Effector memory CD4-positive, alpha-beta T cell (primary cell): ENCODE measurements at regions not wholly inside any gene's neighbourhood (a gene's known extent, or its start where the extent isn't known, plus 50 kb on each side); places are given as distances from the start of the nearest gene placed in this dataset.

Experiments
- DNase-seq, 3 donors: peaks; one replicate each; pipeline ENCODE4 v3.0.0-alpha.2; 2020
- H3K27ac ChIP-seq: 2 replicates; pipeline ENCODE4 v1.7.0; 2013; ENCODE audit warnings: mild to moderate bottlenecking, low read length, moderate library complexity; ENCODE audit not compliant: insufficient read depth, poor library complexity, severe bottlenecking
- H3K27me3 ChIP-seq: replicated peaks from 2 replicates; pipeline ENCODE4 v1.7.0; 2013; ENCODE audit warnings: mild to moderate bottlenecking, low read length; ENCODE audit not compliant: insufficient read depth, control insufficient read depth, poor library complexity, severe bottlenecking
- H3K36me3 ChIP-seq: 2 replicates; pipeline ENCODE4 v1.7.0; 2013; ENCODE audit warnings: mild to moderate bottlenecking, low read length, moderate library complexity; ENCODE audit not compliant: control insufficient read depth, insufficient read depth
- H3K4me1 ChIP-seq: 2 replicates; pipeline ENCODE4 v1.7.0; 2013; ENCODE audit warnings: low read length, mild to moderate bottlenecking; ENCODE audit not compliant: control insufficient read depth, insufficient read depth, poor library complexity, severe bottlenecking
- H3K4me3 ChIP-seq: 2 replicates; pipeline ENCODE4 v1.7.0; 2013; ENCODE audit warnings: low read length, low read depth, mild to moderate bottlenecking; ENCODE audit not compliant: insufficient read depth, poor library complexity, severe bottlenecking
- H3K9me3 ChIP-seq: 2 replicates; pipeline ENCODE4 v1.7.0; 2013; ENCODE audit warnings: mild to moderate bottlenecking, low read length, moderate library complexity; ENCODE audit not compliant: control insufficient read depth

GRCh38 chr4:81757691-81758090 is 286.0 kb upstream of the RASGEF1B start:
- H3K27ac ChIP-seq: no peak overlapping the region
- no peaks in the 10 kb centered on the region for H3K9me3 ChIP-seq
- H3K36me3 ChIP-seq: no peaks in the 10 kb centered on the region
- no peaks in the 10 kb centered on the region for H3K27me3 ChIP-seq
- H3K4me3 ChIP-seq: no peak overlapping the region
- no peak for DNase-seq
- H3K4me1 ChIP-seq: no peaks in the 10 kb centered on the region

- Histone ChIP-seq H3K27me3 (no peaks in the 10 kb centered on the region), H3K27ac (no peak overlapping the region), H3K4me3 (no peak overlapping the region), H3K36me3 (no peaks in the 10 kb centered on the region), H3K9me3 (no peaks in the 10 kb centered on the region), H3K4me1 (no peaks in the 10 kb centered on the region)
- DNase-seq: no peak
Measured at GRCh38 chr4:81756973-81757372, 285.3 kb upstream of the RASGEF1B start.

GRCh38 chr4:81756042-81756441 is 284.3 kb upstream of the RASGEF1B start:
- no peak overlapping the region for H3K4me3 ChIP-seq
- no peaks in the 10 kb centered on the region for H3K4me1 ChIP-seq
- no peak overlapping the region for H3K27ac ChIP-seq
- no peaks in the 10 kb centered on the region for H3K36me3 ChIP-seq
- no peak for DNase-seq
- H3K9me3 ChIP-seq: no peaks in the 10 kb centered on the region
- no peaks in the 10 kb centered on the region for H3K27me3 ChIP-seq

GRCh38 chr4:81754169-81754568 is 282.5 kb upstream of the RASGEF1B start:
- Histone ChIP-seq H3K4me1 (no peaks in the 10 kb centered on the region), H3K27ac (no peak overlapping the region), H3K4me3 (no peak overlapping the region), H3K9me3 (no peaks in the 10 kb centered on the region), H3K27me3 (no peaks in the 10 kb centered on the region), H3K36me3 (no peaks in the 10 kb centered on the region)
- no peak for DNase-seq

- no peaks in the 10 kb centered on the region for H3K9me3 ChIP-seq
- H3K36me3 ChIP-seq: no peaks in the 10 kb centered on the region
- no peak for DNase-seq
- no peaks in the 10 kb centered on the region for H3K4me1 ChIP-seq
- no peaks in the 10 kb centered on the region for H3K27me3 ChIP-seq
- H3K27ac ChIP-seq: no peak overlapping the region
- no peak overlapping the region for H3K4me3 ChIP-seq
Measured at GRCh38 chr4:81751531-81752289, 280.0 kb upstream of the RASGEF1B start.

GRCh38 chr4:81747242-81747930 is 275.7 kb upstream of the RASGEF1B start:
- DNase-seq: no peak
- Histone ChIP-seq H3K4me3 (no peak overlapping the region), H3K4me1 (no peaks in the 10 kb centered on the region), H3K36me3 (no peaks in the 10 kb centered on the region), H3K27ac (no peak overlapping the region), H3K9me3 (no peaks in the 10 kb centered on the region), H3K27me3 (no peaks in the 10 kb centered on the region)

GRCh38 chr4:81746773-81747172 is 275.1 kb upstream of the RASGEF1B start:
- no peaks in the 10 kb centered on the region for H3K36me3 ChIP-seq
- no peak for DNase-seq
- H3K27me3 ChIP-seq: no peaks in the 10 kb centered on the region
- H3K9me3 ChIP-seq: no peaks in the 10 kb centered on the region
- no peaks in the 10 kb centered on the region for H3K4me1 ChIP-seq
- no peak overlapping the region for H3K4me3 ChIP-seq
- H3K27ac ChIP-seq: no peak overlapping the region

GRCh38 chr4:81746071-81746470 is 274.4 kb upstream of the RASGEF1B start:
- Histone ChIP-seq H3K4me1 (no peaks in the 10 kb centered on the region), H3K36me3 (no peaks in the 10 kb centered on the region), H3K27me3 (no peaks in the 10 kb centered on the region), H3K4me3 (no peak overlapping the region), H3K9me3 (no peaks in the 10 kb centered on the region), H3K27ac (no peak overlapping the region)
- no peak for DNase-seq

GRCh38 chr4:81745050-81745449 is 273.3 kb upstream of the RASGEF1B start:
- Histone ChIP-seq H3K4me3 (no peak overlapping the region), H3K9me3 (no peaks in the 10 kb centered on the region), H3K27me3 (no peaks in the 10 kb centered on the region), H3K4me1 (no peaks in the 10 kb centered on the region), H3K27ac (no peak overlapping the region), H3K36me3 (no peaks in the 10 kb centered on the region)
- no peak for DNase-seq

GRCh38 chr4:81743731-81744435 is 272.2 kb upstream of the RASGEF1B start:
- Histone ChIP-seq H3K36me3 (no peaks in the 10 kb centered on the region), H3K4me1 (no peaks in the 10 kb centered on the region), H3K9me3 (no peaks in the 10 kb centered on the region), H3K27me3 (no peaks in the 10 kb centered on the region), H3K4me3 (no peak overlapping the region), H3K27ac (no peak overlapping the region)
- no peak for DNase-seq
